ENCODE measurements at regions not wholly inside any gene's neighbourhood (a gene's known extent, or its start where the extent isn't known, plus 50 kb on each side); places are given as distances from the start of the nearest gene placed in this dataset.

- H3K27ac ChIP-seq (ENCODE audit: low read depth, low read length, poor library complexity, severe bottlenecking) = no peak overlapping the region
- POLR2A ChIA-PET (ENCODE audit: low non-redundant PET) = no interaction called here
- CTCF ChIA-PET = no interaction called here
- no peak overlapping the region for H3K4me3 ChIP-seq (ENCODE audit: low read depth, low read length, poor library complexity, severe bottlenecking)
- TF ChIP-seq EZH2 (IDR thresholded peaks at IDR 0.05; ENCODE audit: borderline replicate concordance, low read depth, low read length, poor library complexity, severe bottlenecking) = no peak
- TF ChIP-seq, protein P1, sequence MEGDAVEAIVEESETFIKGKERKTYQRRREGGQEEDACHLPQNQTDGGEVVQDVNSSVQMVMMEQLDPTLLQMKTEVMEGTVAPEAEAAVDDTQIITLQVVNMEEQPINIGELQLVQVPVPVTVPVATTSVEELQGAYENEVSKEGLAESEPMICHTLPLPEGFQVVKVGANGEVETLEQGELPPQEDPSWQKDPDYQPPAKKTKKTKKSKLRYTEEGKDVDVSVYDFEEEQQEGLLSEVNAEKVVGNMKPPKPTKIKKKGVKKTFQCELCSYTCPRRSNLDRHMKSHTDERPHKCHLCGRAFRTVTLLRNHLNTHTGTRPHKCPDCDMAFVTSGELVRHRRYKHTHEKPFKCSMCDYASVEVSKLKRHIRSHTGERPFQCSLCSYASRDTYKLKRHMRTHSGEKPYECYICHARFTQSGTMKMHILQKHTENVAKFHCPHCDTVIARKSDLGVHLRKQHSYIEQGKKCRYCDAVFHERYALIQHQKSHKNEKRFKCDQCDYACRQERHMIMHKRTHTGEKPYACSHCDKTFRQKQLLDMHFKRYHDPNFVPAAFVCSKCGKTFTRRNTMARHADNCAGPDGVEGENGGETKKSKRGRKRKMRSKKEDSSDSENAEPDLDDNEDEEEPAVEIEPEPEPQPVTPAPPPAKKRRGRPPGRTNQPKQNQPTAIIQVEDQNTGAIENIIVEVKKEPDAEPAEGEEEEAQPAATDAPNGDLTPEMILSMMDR (conservative IDR thresholded peaks at IDR 0.05; ENCODE audit: low read depth, low read length) = no peak
- H3K4me1 ChIP-seq (ENCODE audit: insufficient read depth, low read length, poor library complexity, severe bottlenecking) = no peaks in the 10 kb centered on the region
- no TSS peak for BruUV-seq (replicated peaks)
- H3K27me3 ChIP-seq (replicated peaks; ENCODE audit: insufficient read depth, low read depth, low read length, poor library complexity) = no peaks in the 10 kb centered on the region
- DNase-seq (ENCODE audit: low spot score) = no peak
- intact Hi-C loops (cut with micrococcal nuclease; ENCODE audit: unreplicated experiment) = no loop called here
- no peaks in the 10 kb centered on the region for H3K9me3 ChIP-seq (ENCODE audit: low read depth, low read length, poor library complexity, severe bottlenecking)
- H3K36me3 ChIP-seq (ENCODE audit: insufficient read depth, low read length, poor library complexity, severe bottlenecking) = no peaks in the 10 kb centered on the region
These were observed 410.0 kb downstream of the TCERG1L start for GRCh38 chr10:130901311-130902165.

DNA sequence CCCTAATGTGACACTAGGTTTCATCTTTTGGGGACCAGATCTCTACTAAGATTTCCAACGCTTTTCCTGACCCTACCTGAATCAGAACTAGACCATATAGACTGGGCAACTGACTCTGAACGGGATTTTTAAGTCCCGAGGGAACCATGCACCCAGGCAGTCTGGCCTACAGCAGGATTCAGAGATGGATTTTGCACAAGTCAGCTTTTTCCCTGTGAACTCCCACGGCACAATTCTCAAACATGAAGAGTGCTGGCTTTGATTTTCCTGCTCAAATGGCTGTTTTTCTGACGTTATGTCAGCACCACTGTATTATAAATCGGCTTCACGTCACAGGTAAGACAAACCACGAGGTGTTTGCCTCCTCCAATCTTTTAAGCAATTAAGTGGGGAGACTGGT lies 409.1 kb downstream of the TCERG1L start:
- ChIA-PET POLR2A (ENCODE audit: low non-redundant PET) (no interaction called here), CTCF (no interaction called here)
- no peak for TF ChIP-seq EZH2 (IDR thresholded peaks at IDR 0.05; ENCODE audit: borderline replicate concordance, low read depth, low read length, poor library complexity, severe bottlenecking)
- TF ChIP-seq, protein P1 (conservative IDR thresholded peaks at IDR 0.05; ENCODE audit: low read depth, low read length) = no peak
- Histone ChIP-seq H3K27me3 (replicated peaks; ENCODE audit: insufficient read depth, low read depth, low read length, poor library complexity) (no peaks in the 10 kb centered on the region), H3K4me3 (ENCODE audit: low read depth, low read length, poor library complexity, severe bottlenecking) (no peak overlapping the region), H3K36me3 (ENCODE audit: insufficient read depth, low read length, poor library complexity, severe bottlenecking) (no peaks in the 10 kb centered on the region), H3K27ac (ENCODE audit: low read depth, low read length, poor library complexity, severe bottlenecking) (no peak overlapping the region), H3K9me3 (ENCODE audit: low read depth, low read length, poor library complexity, severe bottlenecking) (no peaks in the 10 kb centered on the region), H3K4me1 (ENCODE audit: insufficient read depth, low read length, poor library complexity, severe bottlenecking) (no peaks in the 10 kb centered on the region)
- no TSS peak for BruUV-seq (replicated peaks)
- DNase-seq (ENCODE audit: low spot score) = no peak
- intact Hi-C loops (cut with micrococcal nuclease; ENCODE audit: unreplicated experiment) = no loop called here

DNA sequence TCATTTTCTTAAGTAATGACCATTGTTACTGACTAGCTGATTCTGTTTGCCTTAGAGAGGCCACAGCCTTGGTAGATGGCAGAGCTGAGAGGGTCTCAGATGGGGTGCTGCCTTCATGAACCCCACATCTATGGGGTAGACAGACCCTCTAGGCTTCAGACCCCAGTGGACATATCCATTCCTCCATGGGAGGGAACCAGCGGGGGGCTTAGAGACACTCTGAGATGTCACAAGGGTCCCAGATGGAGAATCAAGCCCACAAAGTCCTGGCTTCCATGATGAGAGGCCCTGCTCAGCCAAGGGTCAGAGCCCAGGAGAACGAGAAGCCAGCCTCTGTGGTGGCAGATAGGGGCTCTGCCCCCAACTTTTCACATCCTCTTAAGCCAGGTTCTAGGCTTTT lies 408.6 kb downstream of the TCERG1L start:
- ChIA-PET CTCF (no interaction called here), POLR2A (ENCODE audit: low non-redundant PET) (no interaction called here)
- Histone ChIP-seq H3K4me3 (ENCODE audit: low read depth, low read length, poor library complexity, severe bottlenecking) (no peak overlapping the region), H3K27ac (ENCODE audit: low read depth, low read length, poor library complexity, severe bottlenecking) (no peak overlapping the region), H3K36me3 (ENCODE audit: insufficient read depth, low read length, poor library complexity, severe bottlenecking) (no peaks in the 10 kb centered on the region), H3K4me1 (ENCODE audit: insufficient read depth, low read length, poor library complexity, severe bottlenecking) (no peaks in the 10 kb centered on the region), H3K9me3 (ENCODE audit: low read depth, low read length, poor library complexity, severe bottlenecking) (no peaks in the 10 kb centered on the region), H3K27me3 (replicated peaks; ENCODE audit: insufficient read depth, low read depth, low read length, poor library complexity) (no peaks in the 10 kb centered on the region)
- intact Hi-C loops (cut with micrococcal nuclease; ENCODE audit: unreplicated experiment) = no loop called here
- TF ChIP-seq, protein P1 (conservative IDR thresholded peaks at IDR 0.05; ENCODE audit: low read depth, low read length) = no peak
- TF ChIP-seq EZH2 (IDR thresholded peaks at IDR 0.05; ENCODE audit: borderline replicate concordance, low read depth, low read length, poor library complexity, severe bottlenecking) = no peak
- DNase-seq (ENCODE audit: low spot score) = no peak
- BruUV-seq (replicated peaks) = no TSS peak

Measured in A673 (cell line).